ENCODE measurements at regions not wholly inside any gene's neighbourhood (a gene's known extent, or its start where the extent isn't known, plus 50 kb on each side); places are given as distances from the start of the nearest gene placed in this dataset.
"Not testable (repeated sequence)": the region's sequence is repeated elsewhere in the genome, so short reads cannot be mapped to it uniquely, and the experiment has no call there.

DNA sequence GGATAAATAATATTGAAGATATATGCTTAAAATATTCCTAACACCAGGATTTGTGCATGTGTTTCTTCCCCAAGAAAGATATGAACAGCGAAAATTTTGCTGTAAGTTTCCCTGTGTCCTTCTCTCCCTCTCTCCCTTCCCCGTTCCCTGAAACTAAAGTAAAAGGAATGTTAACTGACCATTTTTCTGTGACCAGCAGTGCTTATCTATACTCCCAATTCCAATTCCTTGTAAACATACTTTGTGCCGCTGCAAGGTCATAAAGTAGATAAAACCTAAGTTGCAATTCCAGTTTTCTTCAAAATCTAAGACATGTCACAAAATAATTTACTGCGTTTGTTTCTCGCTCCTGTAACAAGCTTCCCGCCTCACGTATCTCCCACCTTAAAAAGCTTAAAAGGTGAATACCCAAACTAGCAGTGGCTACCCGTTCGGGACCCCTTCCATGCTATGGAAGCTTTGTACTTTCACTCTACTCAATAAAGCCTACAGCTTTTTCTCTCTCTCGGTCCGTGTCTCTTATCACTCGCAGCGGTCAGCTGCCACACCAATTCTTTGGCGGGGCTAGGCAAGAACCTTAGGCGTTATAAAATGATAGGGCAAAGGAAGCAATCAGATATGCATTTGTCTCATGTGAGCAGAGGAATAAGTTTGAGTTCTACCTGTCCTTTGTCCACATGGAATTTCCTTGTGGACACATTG lies 1798.0 kb downstream of the EFNA5 start:
- no peak for DNase-seq (ENCODE audit: low read depth, low spot score)
- Histone ChIP-seq H3K36me3 (ENCODE audit: insufficient read depth, low read length) (no peaks in the 10 kb centered on the region), H3K9ac (ENCODE audit: insufficient read length) (no peak overlapping the region), H3K4me3 (no peak overlapping the region), H3K27ac (no peak overlapping the region), H3K9me3 (ENCODE audit: low read depth, low read length) (peaks cover 3% of the 10 kb centered on the region; the same call in 1 of the 2 replicates)
- no peak for TF ChIP-seq POLR2AphosphoS5 (IDR thresholded peaks at IDR 0.05; ENCODE audit: borderline replicate concordance, low read depth, low read length)
- no peak for TF ChIP-seq FOXP2 (optimal IDR thresholded peaks at IDR 0.05; ENCODE audit: control extremely low read depth, extremely low read length, insufficient read depth)
- no peak for TF ChIP-seq EZH2 (IDR thresholded peaks at IDR 0.05)

DNA sequence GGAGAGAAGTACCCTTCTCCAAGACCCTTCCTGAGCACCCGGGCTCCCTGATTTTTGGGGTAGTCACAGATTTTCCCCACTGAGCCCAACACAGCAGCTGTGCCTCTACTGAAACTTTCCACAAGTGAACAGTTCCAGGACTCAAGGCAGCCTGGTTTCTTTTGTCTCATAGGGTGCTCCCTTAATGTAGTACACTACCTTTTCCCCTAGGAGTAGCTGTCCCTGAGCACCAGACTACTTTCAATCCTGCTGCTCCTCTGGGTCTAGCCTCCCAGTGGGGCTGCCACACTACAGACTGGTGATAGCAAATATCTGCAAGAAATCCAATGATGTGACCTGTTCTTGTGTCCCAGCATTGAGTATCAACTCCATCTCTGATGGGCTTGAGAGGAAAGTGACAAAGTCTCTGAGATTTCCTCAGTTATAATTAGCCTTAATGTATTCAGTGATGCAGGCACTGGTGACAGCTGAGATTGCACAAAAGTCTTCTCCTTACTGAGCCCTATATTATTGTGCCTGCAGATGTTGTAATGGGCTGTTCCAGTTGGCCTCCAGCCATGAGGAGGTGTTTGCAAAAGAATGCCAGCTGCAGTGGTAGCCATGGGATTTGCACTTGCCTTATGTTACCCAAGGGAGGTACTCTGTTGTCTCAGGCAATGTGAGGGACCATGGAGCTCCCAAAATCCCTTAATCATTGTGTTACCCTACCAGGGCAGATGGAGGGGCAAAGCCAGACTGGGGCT lies 1802.5 kb downstream of the EFNA5 start:
- no peaks in the 10 kb centered on the region for H3K36me3 ChIP-seq (ENCODE audit: insufficient read depth, low read length)
- no peak overlapping the region for H3K27ac ChIP-seq
- H3K9me3 ChIP-seq (ENCODE audit: low read depth, low read length) = peaks cover 8% of the 10 kb centered on the region; the same call in 1 of the 2 replicates
- no peak for DNase-seq (ENCODE audit: low read depth, low spot score)
- no peak overlapping the region for H3K4me3 ChIP-seq
- TF ChIP-seq FOXP2 (optimal IDR thresholded peaks at IDR 0.05; ENCODE audit: control extremely low read depth, extremely low read length, insufficient read depth) (no peak), EZH2 (IDR thresholded peaks at IDR 0.05) (no peak), POLR2AphosphoS5 (IDR thresholded peaks at IDR 0.05; ENCODE audit: borderline replicate concordance, low read depth, low read length) (no peak)
- H3K9ac ChIP-seq (ENCODE audit: insufficient read length) = no peak overlapping the region

DNA sequence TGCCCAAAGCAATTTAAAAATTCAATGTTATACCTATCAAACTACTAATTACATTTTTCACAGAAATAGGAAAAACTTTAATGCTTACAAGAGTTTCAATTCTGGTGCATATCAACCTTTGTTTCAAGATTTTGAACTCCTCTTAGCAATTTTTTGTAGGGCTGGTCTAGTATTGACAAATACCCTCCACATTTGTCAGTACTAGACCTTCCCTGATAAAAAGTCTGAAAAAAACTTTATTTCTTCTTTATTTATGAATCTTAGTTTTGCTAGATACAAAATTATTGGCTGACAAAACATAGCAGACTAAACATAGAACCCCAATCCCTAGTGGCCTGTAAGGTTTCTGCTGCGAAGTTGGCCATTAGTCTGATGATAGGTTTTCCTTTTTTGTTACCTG lies 1804.9 kb downstream of the EFNA5 start:
- no peak for DNase-seq (ENCODE audit: low read depth, low spot score)
- no peak for TF ChIP-seq EZH2 (IDR thresholded peaks at IDR 0.05)
- no peak for TF ChIP-seq FOXP2 (optimal IDR thresholded peaks at IDR 0.05; ENCODE audit: control extremely low read depth, extremely low read length, insufficient read depth)
- TF ChIP-seq POLR2AphosphoS5 (IDR thresholded peaks at IDR 0.05; ENCODE audit: borderline replicate concordance, low read depth, low read length) = no peak
- Histone ChIP-seq H3K9ac (ENCODE audit: insufficient read length) (no peak overlapping the region), H3K9me3 (ENCODE audit: low read depth, low read length) (peaks cover 8% of the 10 kb centered on the region; the same call in 1 of the 2 replicates), H3K27ac (no peak overlapping the region), H3K36me3 (ENCODE audit: insufficient read depth, low read length) (no peaks in the 10 kb centered on the region), H3K4me3 (no peak overlapping the region)

DNA sequence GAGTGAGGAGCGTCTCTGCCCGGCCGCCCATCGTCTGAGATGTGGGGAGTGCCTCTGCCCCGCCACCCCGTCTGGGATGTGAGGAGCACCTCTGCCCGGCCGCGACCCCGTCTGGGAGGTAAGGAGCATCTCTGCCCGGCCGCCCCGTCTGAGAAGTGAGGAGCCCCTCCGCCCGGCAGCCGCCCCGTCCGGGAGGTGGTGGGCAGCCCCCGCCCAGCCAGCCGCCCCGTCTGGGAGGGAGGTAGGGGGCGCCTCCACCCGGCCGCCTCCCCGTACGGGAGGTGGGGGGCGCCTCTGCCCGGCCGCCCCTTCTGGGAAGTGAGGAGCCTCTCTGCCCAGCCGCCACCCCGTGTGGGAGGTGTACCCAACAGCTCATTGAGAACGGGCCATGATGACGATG lies 1811.4 kb downstream of the EFNA5 start:
- not testable (repeated sequence) for H3K9me3 ChIP-seq (ENCODE audit: low read depth, low read length); DNase-seq (ENCODE audit: low read depth, low spot score); H3K4me3 ChIP-seq; H3K9ac ChIP-seq (ENCODE audit: insufficient read length); H3K27ac ChIP-seq; H3K36me3 ChIP-seq (ENCODE audit: insufficient read depth, low read length)

DNA sequence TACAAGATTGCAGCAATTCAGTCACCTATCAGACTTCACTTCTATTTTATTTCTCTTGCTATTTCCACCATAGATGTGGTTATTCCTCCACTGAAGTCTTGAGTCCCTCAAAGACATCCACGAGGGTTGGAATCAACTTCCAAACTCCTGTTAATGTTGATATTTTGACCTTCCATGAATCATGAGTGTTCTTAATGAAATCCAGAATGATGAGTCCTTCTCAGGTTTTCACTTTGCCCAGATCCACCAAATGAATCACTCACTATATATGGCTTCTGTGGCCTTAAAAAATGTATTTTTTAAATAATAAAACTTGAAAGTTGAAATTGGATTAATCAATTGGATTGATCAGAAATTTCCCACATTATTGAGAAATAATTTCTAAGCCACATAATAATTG lies 1821.0 kb downstream of the EFNA5 start:
- no peaks in the 10 kb centered on the region for H3K9me3 ChIP-seq (ENCODE audit: low read depth, low read length)
- TF ChIP-seq EZH2 (IDR thresholded peaks at IDR 0.05) (no peak), FOXP2 (optimal IDR thresholded peaks at IDR 0.05; ENCODE audit: control extremely low read depth, extremely low read length, insufficient read depth) (no peak), POLR2AphosphoS5 (IDR thresholded peaks at IDR 0.05; ENCODE audit: borderline replicate concordance, low read depth, low read length) (no peak)
- no peak overlapping the region for H3K27ac ChIP-seq
- no peak overlapping the region for H3K4me3 ChIP-seq
- DNase-seq (ENCODE audit: low read depth, low spot score) = no peak
- no peaks in the 10 kb centered on the region for H3K36me3 ChIP-seq (ENCODE audit: insufficient read depth, low read length)
- no peak overlapping the region for H3K9ac ChIP-seq (ENCODE audit: insufficient read length)

DNA sequence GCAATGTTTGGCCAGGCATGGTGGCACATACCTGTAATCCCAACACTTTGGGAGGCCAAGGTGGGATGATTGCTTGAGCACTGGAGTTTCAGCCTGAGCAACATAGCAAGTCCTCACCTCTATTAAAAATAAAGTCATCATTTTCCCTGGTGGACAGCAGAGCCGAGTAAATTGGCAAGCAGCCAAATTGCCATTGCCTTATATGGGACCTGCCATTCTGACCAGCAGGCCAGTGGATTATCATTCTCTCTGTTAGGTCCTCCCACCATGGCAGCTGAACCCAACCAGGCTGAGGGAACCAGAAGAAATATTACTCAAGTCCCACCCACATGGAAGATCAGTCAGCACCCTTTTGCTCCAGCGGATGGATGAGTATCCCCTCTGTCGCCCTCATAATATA lies 1829.9 kb downstream of the EFNA5 start:
- Histone ChIP-seq H3K9ac (ENCODE audit: insufficient read length) (no peak overlapping the region), H3K4me3 (no peak overlapping the region), H3K27ac (no peak overlapping the region), H3K9me3 (ENCODE audit: low read depth, low read length) (no peaks in the 10 kb centered on the region), H3K36me3 (ENCODE audit: insufficient read depth, low read length) (no peaks in the 10 kb centered on the region)
- no peak for DNase-seq (ENCODE audit: low read depth, low spot score)
- no peak for TF ChIP-seq POLR2AphosphoS5 (IDR thresholded peaks at IDR 0.05; ENCODE audit: borderline replicate concordance, low read depth, low read length)
- no peak for TF ChIP-seq EZH2 (IDR thresholded peaks at IDR 0.05)
- no peak for TF ChIP-seq FOXP2 (optimal IDR thresholded peaks at IDR 0.05; ENCODE audit: control extremely low read depth, extremely low read length, insufficient read depth)

DNA sequence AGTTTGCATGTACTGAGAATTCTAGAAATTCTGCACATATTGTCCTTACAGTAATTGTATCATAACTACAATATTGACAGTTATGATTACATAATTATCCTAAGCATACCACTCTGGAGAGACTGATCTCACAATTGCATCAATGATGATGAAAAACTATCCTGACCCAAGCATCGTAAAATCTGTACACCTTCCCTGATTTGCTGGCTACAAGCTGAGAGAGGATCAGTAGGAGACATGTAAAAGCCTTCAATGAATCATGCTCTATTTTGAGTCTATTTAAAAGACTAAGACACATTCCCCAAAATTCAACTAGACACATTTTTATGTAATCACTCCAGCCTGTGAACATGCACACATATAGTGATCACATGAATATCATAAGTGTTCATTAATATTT lies 1833.8 kb downstream of the EFNA5 start:
- Histone ChIP-seq H3K4me3 (no peak overlapping the region), H3K9ac (ENCODE audit: insufficient read length) (no peak overlapping the region), H3K27ac (no peak overlapping the region), H3K36me3 (ENCODE audit: insufficient read depth, low read length) (no peaks in the 10 kb centered on the region), H3K9me3 (ENCODE audit: low read depth, low read length) (no peaks in the 10 kb centered on the region)
- TF ChIP-seq POLR2AphosphoS5 (IDR thresholded peaks at IDR 0.05; ENCODE audit: borderline replicate concordance, low read depth, low read length) (no peak), EZH2 (IDR thresholded peaks at IDR 0.05) (no peak), FOXP2 (optimal IDR thresholded peaks at IDR 0.05; ENCODE audit: control extremely low read depth, extremely low read length, insufficient read depth) (no peak)
- DNase-seq (ENCODE audit: low read depth, low spot score) = no peak

DNA sequence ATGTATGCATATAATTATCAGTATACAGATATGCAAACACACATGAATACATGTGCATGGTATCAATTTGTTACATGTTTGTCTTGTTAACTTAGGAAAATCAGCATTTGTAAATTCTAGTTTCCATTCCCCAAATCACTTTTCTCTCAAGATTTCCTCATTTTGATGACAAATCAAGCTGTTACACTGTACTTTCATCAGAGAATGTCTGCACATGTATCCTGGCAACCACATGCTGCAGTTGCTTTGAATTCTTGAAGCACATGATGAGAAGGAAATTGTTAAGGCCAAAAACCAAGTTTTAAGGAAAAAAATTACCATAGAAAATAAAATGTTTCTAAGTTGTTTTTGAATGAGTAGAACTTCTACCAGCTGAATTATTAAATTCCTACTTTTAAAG lies 1834.5 kb downstream of the EFNA5 start:
- Histone ChIP-seq H3K9me3 (ENCODE audit: low read depth, low read length) (no peaks in the 10 kb centered on the region), H3K27ac (no peak overlapping the region), H3K4me3 (no peak overlapping the region), H3K9ac (ENCODE audit: insufficient read length) (no peak overlapping the region), H3K36me3 (ENCODE audit: insufficient read depth, low read length) (no peaks in the 10 kb centered on the region)
- no peak for DNase-seq (ENCODE audit: low read depth, low spot score)
- no peak for TF ChIP-seq EZH2 (IDR thresholded peaks at IDR 0.05)
- no peak for TF ChIP-seq POLR2AphosphoS5 (IDR thresholded peaks at IDR 0.05; ENCODE audit: borderline replicate concordance, low read depth, low read length)
- TF ChIP-seq FOXP2 (optimal IDR thresholded peaks at IDR 0.05; ENCODE audit: control extremely low read depth, extremely low read length, insufficient read depth) = no peak

Data from SK-N-MC (cell line).